Mesendoderm (in vitro differentiated cells): ENCODE measurements at regions not wholly inside any gene's neighbourhood (a gene's known extent, or its start where the extent isn't known, plus 50 kb on each side); places are given as distances from the start of the nearest gene placed in this dataset.

Experiments used
- DNase-seq: peaks from one replicate; pipeline ENCODE4 v3.0.0; 2013
- H2AK5ac ChIP-seq: 2 replicates; pipeline ENCODE4 v1.6.1; 2013; ENCODE audit warnings: low read length, inconsistent platforms
- H2BK120ac ChIP-seq: 2 replicates; pipeline ENCODE4 v1.6.1; 2013; ENCODE audit warnings: low read depth, mild to moderate bottlenecking, low read length, moderate library complexity, mixed read lengths
- H2BK15ac ChIP-seq: replicated peaks from 2 replicates; pipeline ENCODE4 v1.6.1; 2013; ENCODE audit warnings: low read depth, mild to moderate bottlenecking, moderate library complexity
- H2BK5ac ChIP-seq: 2 replicates; pipeline ENCODE4 v1.6.1; 2013; ENCODE audit warnings: low read length, inconsistent platforms
- H3K18ac ChIP-seq: 2 replicates; pipeline ENCODE4 v1.6.1; 2013; ENCODE audit warnings: mild to moderate bottlenecking, low read length, mixed read lengths
- H3K23ac ChIP-seq: one replicate; pipeline ENCODE4 v1.6.1; 2013; ENCODE audit warnings: low read length
- H3K27ac ChIP-seq: 2 replicates; pipeline ENCODE4 v1.5.1; 2013; ENCODE audit warnings: low read depth, mild to moderate bottlenecking, inconsistent platforms, low read length, moderate library complexity
- H3K27me3 ChIP-seq: 2 replicates; pipeline ENCODE4 v1.6.1; 2013; ENCODE audit warnings: low read length, control low read depth, mild to moderate bottlenecking, inconsistent platforms; ENCODE audit not compliant: insufficient read depth, poor library complexity
- H3K36me3 ChIP-seq: 2 replicates; pipeline ENCODE4 v1.6.1; 2013; ENCODE audit warnings: low read length, inconsistent platforms; ENCODE audit not compliant: control insufficient read depth, insufficient read depth
- H3K4ac ChIP-seq: one replicate; pipeline ENCODE4 v1.6.1; 2013; ENCODE audit warnings: low read depth, mild to moderate bottlenecking, low read length, moderate library complexity
- H3K4me1 ChIP-seq: 2 replicates; pipeline ENCODE4 v1.6.1; 2013; ENCODE audit warnings: low read depth, low read length, inconsistent platforms; ENCODE audit not compliant: control insufficient read depth
- H3K4me2 ChIP-seq: 2 replicates; pipeline ENCODE4 v1.6.1; 2013; ENCODE audit warnings: low read length
- H3K4me3 ChIP-seq: 2 replicates; pipeline ENCODE4 v1.5.1; 2013; ENCODE audit warnings: mild to moderate bottlenecking, low read length
- H3K56ac ChIP-seq: one replicate; pipeline ENCODE4 v1.6.1; 2013; ENCODE audit warnings: low read length
- H3K79me1 ChIP-seq: 2 replicates; pipeline ENCODE4 v1.6.1; 2013; ENCODE audit warnings: low read length, inconsistent platforms
- H3K79me2 ChIP-seq: 2 replicates; pipeline ENCODE4 v1.6.1; 2013; ENCODE audit warnings: mild to moderate bottlenecking, low read length; ENCODE audit not compliant: control insufficient read depth, insufficient read depth
- H3K9ac ChIP-seq: 2 replicates; pipeline ENCODE4 v1.6.1; 2013; ENCODE audit warnings: low read length, inconsistent platforms
- H4K5ac ChIP-seq: one replicate; pipeline ENCODE4 v1.6.1; 2013; ENCODE audit warnings: low read length
- H4K8ac ChIP-seq: one replicate; pipeline ENCODE4 v1.6.1; 2013; ENCODE audit warnings: low read depth, mild to moderate bottlenecking, control low read depth, low read length, moderate library complexity
- WGBS: extraction: QIAGEN DNeasy Blood & Tissue Kit; methylation state at CpG from one replicate; pipeline ENCODE4 v1.1.7; 2013; ENCODE audit warnings: low lambda C conversion rate, missing lambda C conversion rate; ENCODE audit not compliant: insufficient coverage; ENCODE audit errors: extremely low coverage; 5-methylcytosine and 5-hydroxymethylcytosine counted together

- H3K79me1 ChIP-seq: no peaks in the 10 kb centered on the region
- H3K36me3 ChIP-seq: no peaks in the 10 kb centered on the region
- no CpG with 5 or more reads among the region's 6 CpGs for WGBS
- H3K79me2 ChIP-seq: no peaks in the 10 kb centered on the region
- no peak overlapping the region for H4K8ac ChIP-seq
- no peak overlapping the region for H3K18ac ChIP-seq
- no peak overlapping the region for H3K4me3 ChIP-seq
- no peak overlapping the region for H3K27ac ChIP-seq
- no peaks in the 10 kb centered on the region for H3K27me3 ChIP-seq
- no peaks in the 10 kb centered on the region for H3K4me1 ChIP-seq
- H3K9ac ChIP-seq: no peak overlapping the region
- H3K23ac ChIP-seq: no peak overlapping the region
- no peak overlapping the region for H2BK15ac ChIP-seq
- no peak overlapping the region for H2BK5ac ChIP-seq
- no peak overlapping the region for H3K4ac ChIP-seq
- no peak overlapping the region for H3K56ac ChIP-seq
- H2AK5ac ChIP-seq: no peak overlapping the region
- no peak for DNase-seq
- no peak overlapping the region for H3K4me2 ChIP-seq
- H4K5ac ChIP-seq: no peak overlapping the region
- H2BK120ac ChIP-seq: no peak overlapping the region
Measured at GRCh38 chr2:125874564-125874963, 781.4 kb upstream of the GYPC start.

DNA sequence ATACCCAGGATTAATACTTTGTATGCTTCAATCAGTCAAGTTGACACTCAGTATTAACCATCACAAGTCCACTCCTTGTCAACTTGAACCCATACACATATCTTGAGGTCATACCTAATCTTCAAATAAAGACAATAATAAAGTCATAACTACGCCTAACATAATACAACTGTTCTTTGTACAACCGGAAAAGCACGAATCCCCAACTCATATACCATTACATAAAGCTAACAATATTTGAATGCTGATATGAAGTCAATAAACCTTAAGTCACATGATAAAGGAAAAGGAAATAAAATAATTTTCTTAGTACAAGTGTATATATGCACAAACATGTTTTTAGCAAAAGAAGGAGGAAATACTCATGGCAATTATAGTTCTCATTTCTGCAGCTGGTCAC, 770.6 kb upstream of the GYPC start:
- H3K4me1 ChIP-seq: no peaks in the 10 kb centered on the region
- H3K79me1 ChIP-seq: no peaks in the 10 kb centered on the region
- H3K23ac ChIP-seq: no peak overlapping the region
- H2BK15ac ChIP-seq: no peak overlapping the region
- H3K9ac ChIP-seq: no peak overlapping the region
- no peaks in the 10 kb centered on the region for H3K36me3 ChIP-seq
- DNase-seq: no peak
- H3K27ac ChIP-seq: no peak overlapping the region
- H3K56ac ChIP-seq: no peak overlapping the region
- no peak overlapping the region for H3K4me3 ChIP-seq
- no peak overlapping the region for H3K18ac ChIP-seq
- H3K79me2 ChIP-seq: no peaks in the 10 kb centered on the region
- H4K5ac ChIP-seq: no peak overlapping the region
- H3K4me2 ChIP-seq: no peak overlapping the region
- H3K27me3 ChIP-seq: no peaks in the 10 kb centered on the region
- WGBS: no CpG with 5 or more reads among the region's 3 CpGs
- no peak overlapping the region for H2BK5ac ChIP-seq
- H4K8ac ChIP-seq: no peak overlapping the region
- no peak overlapping the region for H2AK5ac ChIP-seq
- H3K4ac ChIP-seq: no peak overlapping the region
- no peak overlapping the region for H2BK120ac ChIP-seq

DNA sequence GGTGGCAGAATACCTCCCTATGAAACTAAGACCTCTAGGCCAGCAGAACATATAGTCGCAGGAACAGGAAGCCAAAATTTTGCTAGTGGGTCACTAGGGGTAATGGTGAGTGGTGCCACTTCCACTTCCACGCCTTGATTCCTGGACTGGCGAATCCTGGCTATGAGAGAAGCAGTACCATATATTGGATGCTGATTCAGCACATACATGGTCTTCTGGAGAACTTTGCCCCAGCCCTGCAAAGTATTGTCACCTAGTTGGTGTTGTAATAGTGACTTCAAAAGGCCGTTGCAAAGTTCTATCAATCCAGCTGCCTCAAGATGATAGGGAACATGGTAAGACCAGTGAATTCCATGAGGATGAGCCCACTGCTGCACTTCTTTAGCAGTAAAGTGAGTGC, 769.8 kb upstream of the GYPC start:
- H2BK120ac ChIP-seq: no peak overlapping the region
- no peaks in the 10 kb centered on the region for H3K4me1 ChIP-seq
- H3K4ac ChIP-seq: no peak overlapping the region
- H3K9ac ChIP-seq: no peak overlapping the region
- no peak overlapping the region for H2BK5ac ChIP-seq
- no CpG with 5 or more reads among the region's 4 CpGs for WGBS
- DNase-seq: no peak
- no peak overlapping the region for H3K27ac ChIP-seq
- no peak overlapping the region for H2AK5ac ChIP-seq
- no peak overlapping the region for H4K8ac ChIP-seq
- H2BK15ac ChIP-seq: no peak overlapping the region
- H3K23ac ChIP-seq: no peak overlapping the region
- no peaks in the 10 kb centered on the region for H3K36me3 ChIP-seq
- no peaks in the 10 kb centered on the region for H3K27me3 ChIP-seq
- no peak overlapping the region for H3K4me2 ChIP-seq
- H3K18ac ChIP-seq: no peak overlapping the region
- no peak overlapping the region for H4K5ac ChIP-seq
- no peaks in the 10 kb centered on the region for H3K79me1 ChIP-seq
- no peaks in the 10 kb centered on the region for H3K79me2 ChIP-seq
- H3K56ac ChIP-seq: no peak overlapping the region
- no peak overlapping the region for H3K4me3 ChIP-seq

DNA sequence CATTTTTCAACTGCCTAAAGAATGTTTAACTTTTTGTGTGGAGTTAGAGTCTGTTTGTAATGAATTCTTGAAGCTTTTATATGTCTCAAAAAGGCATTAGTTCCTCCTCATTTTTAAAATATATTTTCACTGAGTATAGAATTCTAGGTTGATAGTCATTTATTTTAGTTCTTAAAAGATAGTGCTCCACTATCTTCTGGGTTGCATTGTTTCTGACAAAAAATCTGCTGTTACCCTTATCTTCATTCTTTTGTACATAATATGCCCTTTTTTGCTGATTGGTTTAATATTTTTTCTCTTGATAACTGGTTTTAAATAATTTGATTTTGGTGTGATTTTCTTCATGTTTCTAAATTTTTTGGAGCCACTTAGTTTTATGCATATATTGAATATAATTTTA, 754.7 kb upstream of the GYPC start:
- Histone ChIP-seq H2BK15ac (no peak overlapping the region), H4K8ac (no peak overlapping the region), H3K79me1 (no peaks in the 10 kb centered on the region), H2BK120ac (no peak overlapping the region), H3K23ac (no peak overlapping the region), H3K79me2 (no peaks in the 10 kb centered on the region), H3K36me3 (no peaks in the 10 kb centered on the region), H3K4me1 (no peaks in the 10 kb centered on the region), H2BK5ac (no peak overlapping the region), H3K18ac (no peak overlapping the region), H3K4ac (no peak overlapping the region), H3K4me2 (no peak overlapping the region), H4K5ac (no peak overlapping the region), H3K27ac (no peak overlapping the region), H2AK5ac (no peak overlapping the region), H3K27me3 (no peaks in the 10 kb centered on the region), H3K4me3 (no peak overlapping the region), H3K56ac (no peak overlapping the region), H3K9ac (no peak overlapping the region)
- DNase-seq: no peak

- H2AK5ac ChIP-seq: no peak overlapping the region
- no peak overlapping the region for H3K56ac ChIP-seq
- WGBS: no CpG with 5 or more reads among the region's 7 CpGs
Measured at GRCh38 chr2:125925891-125926546, 729.9 kb upstream of the GYPC start.

DNA sequence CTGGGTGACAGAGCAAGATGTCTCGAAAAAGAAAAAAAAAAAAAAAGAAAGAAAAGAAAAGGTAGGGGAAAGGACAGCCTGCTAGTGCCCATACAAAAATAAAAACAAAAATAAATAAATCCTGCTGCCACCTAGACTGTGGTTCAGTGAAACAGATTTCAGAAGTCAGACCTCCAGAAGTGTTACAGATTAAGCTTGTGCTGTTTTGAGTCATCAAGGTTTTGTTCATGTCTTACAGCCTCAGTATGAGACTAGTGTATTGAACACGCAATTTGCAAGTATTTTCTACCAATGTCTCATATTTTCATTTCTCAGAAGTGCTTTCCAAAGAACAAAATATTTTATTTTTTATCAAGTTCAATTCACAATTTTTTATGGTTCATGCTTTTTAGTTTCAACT, 720.4 kb upstream of the GYPC start:
- Histone ChIP-seq H3K4me2 (no peak overlapping the region), H3K23ac (no peak overlapping the region), H3K79me1 (no peaks in the 10 kb centered on the region), H3K4me3 (no peak overlapping the region), H3K18ac (no peak overlapping the region), H3K27ac (no peak overlapping the region), H2BK120ac (no peak overlapping the region), H3K56ac (no peak overlapping the region), H3K79me2 (no peaks in the 10 kb centered on the region), H3K4ac (no peak overlapping the region), H3K9ac (no peak overlapping the region), H3K36me3 (no peaks in the 10 kb centered on the region), H3K27me3 (no peaks in the 10 kb centered on the region), H4K5ac (no peak overlapping the region), H3K4me1 (no peaks in the 10 kb centered on the region), H4K8ac (no peak overlapping the region), H2BK5ac (no peak overlapping the region), H2BK15ac (no peak overlapping the region), H2AK5ac (no peak overlapping the region)
- no peak for DNase-seq
- WGBS: no CpG with 5 or more reads among the region's 2 CpGs

More at GRCh38 chr2:125925891-125926546, 729.9 kb upstream of the GYPC start:
- H3K4me3 ChIP-seq: no peak overlapping the region
- no peak overlapping the region for H3K27ac ChIP-seq
- no peak overlapping the region for H2BK15ac ChIP-seq
- H2BK5ac ChIP-seq: no peak overlapping the region
- H4K5ac ChIP-seq: no peak overlapping the region
- H3K27me3 ChIP-seq: no peaks in the 10 kb centered on the region
- H3K9ac ChIP-seq: no peak overlapping the region
- no peak overlapping the region for H4K8ac ChIP-seq
- H3K4me2 ChIP-seq: no peak overlapping the region
- no peak for DNase-seq
- H2BK120ac ChIP-seq: no peak overlapping the region
- H3K23ac ChIP-seq: no peak overlapping the region
- H3K18ac ChIP-seq: no peak overlapping the region
- no peak overlapping the region for H3K4ac ChIP-seq
- no peaks in the 10 kb centered on the region for H3K4me1 ChIP-seq
- no peaks in the 10 kb centered on the region for H3K79me2 ChIP-seq
- no peaks in the 10 kb centered on the region for H3K36me3 ChIP-seq
- no peaks in the 10 kb centered on the region for H3K79me1 ChIP-seq
